ENCODE measurements at regions not wholly inside any gene's neighbourhood (a gene's known extent, or its start where the extent isn't known, plus 50 kb on each side); places are given as distances from the start of the nearest gene placed in this dataset.

GRCh38 chr22:47556473-47556872, 794.0 kb downstream of the TBC1D22A start:
- DNase-seq: no peak

GRCh38 chr22:47553436-47553835, 791.0 kb downstream of the TBC1D22A start:
- no peak for DNase-seq

- DNase-seq: no peak
Measured at GRCh38 chr22:47552541-47553205, 790.2 kb downstream of the TBC1D22A start.

GRCh38 chr22:47552024-47552423, 789.6 kb downstream of the TBC1D22A start:
- no peak for DNase-seq

- no peak for DNase-seq
Measured at GRCh38 chr22:47551431-47551775, 789.0 kb downstream of the TBC1D22A start.

- DNase-seq: no peak
Measured at GRCh38 chr22:47550524-47551430, 788.3 kb downstream of the TBC1D22A start.

- no peak for DNase-seq
Measured at GRCh38 chr22:47549741-47550340, 787.4 kb downstream of the TBC1D22A start.

- no peak for DNase-seq
Measured at GRCh38 chr22:47548953-47549740, 786.7 kb downstream of the TBC1D22A start.

GRCh38 chr22:47547881-47548650, 785.6 kb downstream of the TBC1D22A start:
- DNase-seq: no peak

- DNase-seq: no peak
Measured at GRCh38 chr22:47547239-47547661, 784.8 kb downstream of the TBC1D22A start.

- DNase-seq: no peak
Measured at GRCh38 chr22:47544696-47545095, 782.2 kb downstream of the TBC1D22A start.

- DNase-seq: no peak
Measured at GRCh38 chr22:47543447-47543846, 781.0 kb downstream of the TBC1D22A start.

- no peak for DNase-seq
Measured at GRCh38 chr22:47540011-47540410, 777.6 kb downstream of the TBC1D22A start.

- no peak for DNase-seq
Measured at GRCh38 chr22:47539374-47539773, 776.9 kb downstream of the TBC1D22A start.

GRCh38 chr22:47535681-47536080, 773.2 kb downstream of the TBC1D22A start:
- no peak for DNase-seq

GRCh38 chr22:47534804-47535410, 772.5 kb downstream of the TBC1D22A start:
- no peak for DNase-seq

GRCh38 chr22:47533961-47534803, 771.7 kb downstream of the TBC1D22A start:
- no peak for DNase-seq

GRCh38 chr22:47517062-47517461, 754.6 kb downstream of the TBC1D22A start:
- DNase-seq: no peak

GRCh38 chr22:47515384-47516125, 753.1 kb downstream of the TBC1D22A start:
- DNase-seq: no peak

GRCh38 chr22:47512617-47513016, 750.2 kb downstream of the TBC1D22A start:
- DNase-seq: no peak

Measured in 8988T (cell line).